ENCODE measurements at regions not wholly inside any gene's neighbourhood (a gene's known extent, or its start where the extent isn't known, plus 50 kb on each side); places are given as distances from the start of the nearest gene placed in this dataset.

DNA sequence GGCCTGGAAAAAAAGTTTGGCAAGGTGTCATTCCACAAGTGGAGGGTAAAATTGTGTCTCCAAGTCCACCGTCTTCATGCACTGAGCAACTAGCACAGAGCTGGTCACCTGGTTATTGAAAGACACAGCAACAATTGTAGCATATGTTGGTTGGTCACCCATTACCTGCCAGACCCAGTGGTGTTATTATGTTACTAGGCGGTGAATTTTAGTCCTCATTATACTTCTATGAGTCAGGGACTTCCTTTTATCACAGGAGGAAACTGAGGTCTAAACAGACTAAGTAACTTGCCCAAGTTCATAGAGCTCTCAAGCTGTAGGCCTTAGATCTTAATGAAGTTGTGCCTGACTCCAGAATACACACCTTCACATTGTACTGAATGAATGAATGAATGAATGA is 94.9 kb upstream of the VANGL1 start:
- TF ChIP-seq POLR2A (IDR thresholded peaks at IDR 0.05; ENCODE audit: low read length) (no peak), GATA1 (IDR thresholded peaks at IDR 0.05; ENCODE audit: low read depth, low read length) (no peak)

Data from erythroblast (primary cell).